SK-N-SH (cell line): ENCODE measurements at regions not wholly inside any gene's neighbourhood (a gene's known extent, or its start where the extent isn't known, plus 50 kb on each side); places are given as distances from the start of the nearest gene placed in this dataset.

Experiments used
- CTCF ChIA-PET: fragments of 300-600, 350-600 bp; formaldehyde crosslinking; extraction: SDS; loops from one replicate; lab custom pipeline; 2021; lab: Yijun Ruan, JAX
- POLR2A ChIA-PET: fragments of 350-600 bp; sonication (Branson Sonifier 250); formaldehyde crosslinking; extraction: SDS; loops from one replicate; lab custom pipeline; 2020; ENCODE audit warnings: antibody characterized with exemption, inconsistent platforms; lab: Yijun Ruan, JAX
- DNase-seq: peaks from one replicate; pipeline ENCODE4 v3.0.0; 2012
- H2AFZ ChIP-seq: fragments of 200-600 bp; sonication (generic); 2 replicates; pipeline ENCODE4 v1.8.1; 2016; ENCODE audit warnings: antibody characterized with exemption, mild to moderate bottlenecking, low read depth
- H3F3A ChIP-seq: fragments of 200-600 bp; sonication (generic); replicated peaks from 2 replicates; pipeline ENCODE3; 2016; ENCODE audit warnings: antibody characterized with exemption, mild to moderate bottlenecking; ENCODE audit not compliant: insufficient read depth
- H3K27ac ChIP-seq, 2 experiments: fragments of 200-500 bp in 1 of 2; fragments of 200-600 bp in 1 of 2; sonication (Bioruptor generic) in 1 of 2; sonication (generic), shearing (Covaris generic) in 1 of 2; 2 replicates each; pipeline versions ENCODE4 v1.5.1 to v1.6.1; 2014 to 2016; ENCODE audit warnings: low read depth in 2 of 2, inconsistent platforms in 1 of 2, low read length in 1 of 2, mild to moderate bottlenecking in 1 of 2, mixed read lengths in 1 of 2
- H3K27me3 ChIP-seq: fragments of 200-600 bp; sonication (generic), shearing (Covaris generic); 2 replicates; pipeline ENCODE4 v1.6.1; 2016; ENCODE audit warnings: mixed run types; ENCODE audit not compliant: insufficient read depth
- H3K36me3 ChIP-seq, 2 experiments: fragments of 200-500 bp in 1 of 2; fragments of 200-600 bp in 1 of 2; sonication (Bioruptor generic) in 1 of 2; sonication (generic) in 1 of 2; replicated peaks in 1 of 2; 2 replicates each; pipeline versions ENCODE3 to v1.5.1; 2014 to 2016; ENCODE audit warnings: low read length in 1 of 2, mild to moderate bottlenecking in 1 of 2; ENCODE audit not compliant: insufficient read depth in 2 of 2, control insufficient read depth in 1 of 2
- H3K4me1 ChIP-seq, 2 experiments: fragments of 200-500 bp in 1 of 2; fragments of 200-600 bp in 1 of 2; sonication (Bioruptor generic) in 1 of 2; sonication (generic), shearing (Covaris generic) in 1 of 2; 2 replicates each; pipeline versions ENCODE4 v1.5.1 to v1.6.1; 2014 to 2016; ENCODE audit warnings: low read depth in 1 of 2, low read length in 1 of 2, mixed run types in 1 of 2; ENCODE audit not compliant: insufficient read depth in 2 of 2, control insufficient read depth in 1 of 2
- H3K4me2 ChIP-seq: fragments of 200-600 bp; sonication (generic), shearing (Covaris generic); 2 replicates; pipeline ENCODE4 v1.6.1; 2017; ENCODE audit warnings: mixed run types
- H3K4me3 ChIP-seq, 2 experiments: fragments of 200-500 bp in 1 of 2; fragments of 200-600 bp in 1 of 2; sonication (Bioruptor generic) in 1 of 2; sonication (generic), shearing (Covaris generic) in 1 of 2; 2 replicates each; pipeline versions ENCODE4 v1.5.1 to v1.8.1; 2014 to 2016; ENCODE audit warnings: low read depth in 2 of 2, inconsistent platforms in 1 of 2, low read length in 1 of 2, mild to moderate bottlenecking in 1 of 2, mixed read lengths in 1 of 2, moderate library complexity in 1 of 2
- H3K79me2 ChIP-seq: fragments of 200-600 bp; sonication (generic); 2 replicates; pipeline ENCODE4 v1.8.1; 2017; ENCODE audit warnings: mild to moderate bottlenecking; ENCODE audit not compliant: insufficient read depth
- H3K9ac ChIP-seq: fragments of 200-600 bp; sonication (generic); 2 replicates; pipeline ENCODE4 v1.6.1; 2017; ENCODE audit warnings: mixed run types
- H3K9me2 ChIP-seq: fragments of 200-600 bp; sonication (generic); 2 replicates; pipeline ENCODE4 v1.6.1; 2017; ENCODE audit warnings: mixed run types
- H3K9me3 ChIP-seq: fragments of 200-600 bp; sonication (generic); 2 replicates; pipeline ENCODE4 v1.6.1; 2017; ENCODE audit warnings: mixed run types, mild to moderate bottlenecking, moderate library complexity
- H4K20me1 ChIP-seq: fragments of 200-600 bp; sonication (generic); 2 replicates; pipeline ENCODE4 v1.6.1; 2017; ENCODE audit warnings: mild to moderate bottlenecking, mixed run types; ENCODE audit not compliant: insufficient read depth
- CHD2 ChIP-seq: fragments of 150-350 bp; IDR thresholded peaks from 2 replicates; pipeline ENCODE4 v1.6.1; 2018; ENCODE audit warnings: low read length; ENCODE audit not compliant: partially characterized antibody
- ELF1 ChIP-seq: IDR thresholded peaks from 2 replicates; pipeline ENCODE4 v1.4.0; 2012
- EP300 ChIP-seq, 2 experiments: IDR thresholded peaks; 2 replicates each; pipeline versions ENCODE4 v1.4.0 to v1.6.1; 2012; ENCODE audit warnings: borderline replicate concordance in 1 of 2, low read depth in 1 of 2, low read length in 1 of 2
- FOSL2 ChIP-seq: IDR thresholded peaks from 2 replicates; pipeline ENCODE4 v1.4.0; 2012; ENCODE audit warnings: low read depth, mild to moderate bottlenecking, moderate library complexity, borderline replicate concordance
- FOXJ3 ChIP-seq: sonication (generic); formaldehyde crosslinking; IDR thresholded peaks from 2 replicates; pipeline ENCODE4 v1.5.1; 2020; ENCODE audit warnings: mild to moderate bottlenecking, missing genetic modification reagents
- FOXM1 ChIP-seq: IDR thresholded peaks from 2 replicates; pipeline ENCODE4 v1.4.0; 2012; ENCODE audit warnings: low read depth, mild to moderate bottlenecking
- GABPA ChIP-seq: IDR thresholded peaks from 2 replicates; pipeline ENCODE4 v1.4.0; 2012; ENCODE audit warnings: low read depth, mild to moderate bottlenecking
- GATA2 ChIP-seq: sonication (generic); formaldehyde crosslinking; IDR thresholded peaks from 2 replicates; pipeline ENCODE4 v1.5.0; 2020; ENCODE audit warnings: mild to moderate bottlenecking, missing genetic modification reagents
- JUND ChIP-seq: IDR thresholded peaks from 2 replicates; pipeline ENCODE4 v1.4.0; 2012
- MEF2A ChIP-seq: IDR thresholded peaks from 2 replicates; pipeline ENCODE4 v1.4.0; 2012; ENCODE audit warnings: low read depth, borderline replicate concordance
- MXI1 ChIP-seq: IDR thresholded peaks from 2 replicates; pipeline ENCODE4 v1.6.1; 2012; ENCODE audit warnings: mild to moderate bottlenecking, low read depth, low read length, improper control_type of control experiment
- NFIC ChIP-seq: IDR thresholded peaks from 2 replicates; pipeline ENCODE4 v1.4.0; 2012; ENCODE audit warnings: borderline replicate concordance
- NRF1 ChIP-seq: IDR thresholded peaks from 2 replicates; pipeline ENCODE4 v1.6.1; 2012; ENCODE audit warnings: low read depth, mild to moderate bottlenecking, low read length
- POLR2AphosphoS5 ChIP-seq: IDR thresholded peaks from 2 replicates; pipeline ENCODE4 v1.6.1; 2012; ENCODE audit warnings: low read depth, low read length
- RAD21 ChIP-seq: IDR thresholded peaks from 2 replicates; pipeline ENCODE4 v1.6.1; 2012; ENCODE audit warnings: mild to moderate bottlenecking, low read length
- RCOR1 ChIP-seq: fragments of 150-350 bp; IDR thresholded peaks from 2 replicates; pipeline ENCODE4 v1.6.1; 2017; ENCODE audit warnings: antibody characterized with exemption, low read length
- RXRA ChIP-seq: IDR thresholded peaks from 2 replicates; pipeline ENCODE4 v1.4.0; 2012; ENCODE audit warnings: low read depth, mild to moderate bottlenecking, borderline replicate concordance
- SIN3A ChIP-seq: IDR thresholded peaks from 2 replicates; pipeline ENCODE4 v1.6.1; 2012; ENCODE audit warnings: low read depth, mild to moderate bottlenecking, low read length, moderate library complexity, borderline replicate concordance
- SMC3 ChIP-seq: IDR thresholded peaks from 2 replicates; pipeline ENCODE4 v1.6.1; 2012; ENCODE audit warnings: low read depth, low read length, improper control_type of control experiment
- TAF1 ChIP-seq: IDR thresholded peaks from 2 replicates; pipeline ENCODE4 v1.6.1; 2012; ENCODE audit warnings: low read depth, mild to moderate bottlenecking, low read length, moderate library complexity, borderline replicate concordance
- TCF12 ChIP-seq: IDR thresholded peaks from 2 replicates; pipeline ENCODE4 v1.4.0; 2012
- TEAD4 ChIP-seq: IDR thresholded peaks from 2 replicates; pipeline ENCODE4 v1.4.0; 2012; ENCODE audit warnings: mild to moderate bottlenecking, borderline replicate concordance; ENCODE audit not compliant: insufficient read depth
- YY1 ChIP-seq: IDR thresholded peaks from 2 replicates; pipeline ENCODE4 v1.4.0; 2012; ENCODE audit warnings: low read depth, mild to moderate bottlenecking
- WGBS: methylation state at CpG from one replicate; pipeline ENCODE4 v1.1.6; 2017; ENCODE audit warnings: low lambda C conversion rate; 5-methylcytosine and 5-hydroxymethylcytosine counted together
- TF ChIP-seq, protein P1 (sequence below): IDR thresholded peaks from 2 replicates; pipeline ENCODE4 v1.4.0; 2012; ENCODE audit warnings: low read depth
- TF ChIP-seq, protein P2 (sequence below): IDR thresholded peaks from 2 replicates; pipeline ENCODE4 v1.6.1; 2012; ENCODE audit warnings: mild to moderate bottlenecking, low read depth, low read length, moderate library complexity
- TF ChIP-seq, protein P3 (sequence below): IDR thresholded peaks from 2 replicates; pipeline ENCODE4 v1.4.0; 2012; ENCODE audit warnings: low read depth, borderline replicate concordance
- TF ChIP-seq, protein P4 (sequence below): fragments of 150-350 bp; IDR thresholded peaks from 2 replicates; pipeline ENCODE4 v1.6.1; 2017; ENCODE audit warnings: antibody characterized with exemption, low read length, low read depth, borderline replicate concordance
- TF ChIP-seq, protein P5 (sequence below): IDR thresholded peaks from 2 replicates; pipeline ENCODE4; 2012
- TF ChIP-seq, protein P6 (sequence below): fragments of 150-350 bp; IDR thresholded peaks from 2 replicates; pipeline ENCODE4 v1.6.1; 2016; ENCODE audit warnings: mild to moderate bottlenecking, low read depth, low read length

DNA sequence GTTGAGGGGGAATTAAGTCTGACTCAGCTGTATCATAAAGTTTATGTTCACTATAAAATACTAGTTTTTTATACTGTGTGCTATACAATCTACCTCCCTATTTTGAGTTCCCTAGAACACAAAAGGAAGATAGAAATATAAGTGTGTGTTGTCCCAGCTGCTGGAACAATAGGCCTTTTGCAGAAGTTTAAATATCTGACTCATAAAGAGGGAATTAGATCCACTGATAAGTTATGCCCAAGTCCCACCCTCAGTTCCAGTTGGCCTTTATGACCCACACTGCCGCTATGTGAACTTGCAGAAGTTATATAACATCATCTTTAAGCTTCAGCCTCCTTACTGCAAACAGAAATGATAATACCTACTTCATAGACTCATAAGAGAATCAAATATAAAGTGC lies 88.5 kb upstream of the DAB2 start:
- 22% methylated on average over 1 of the region's 1 CpG for WGBS
- CTCF ChIA-PET = no interaction called here
- Histone ChIP-seq H3K9me3 (no peaks in the 10 kb centered on the region), H3K79me2 (no peaks in the 10 kb centered on the region), H3K4me2 (peak overlapping the region; percentile 51; the same call in 1 of the 2 replicates), H3K27ac (peak overlapping the region in 1 of 2 experiments; percentile 72; a peak in 2 of 4 replicates), H3K9me2 (no peaks in the 10 kb centered on the region), H3F3A (peaks cover 25% of the 10 kb centered on the region), H4K20me1 (no peaks in the 10 kb centered on the region), H2AFZ (peak overlapping the region; percentile 1; the same call in 1 of the 2 replicates), H3K27me3 (no peaks in the 10 kb centered on the region), H3K36me3 (no peaks in the 10 kb centered on the region), H3K9ac (no peak overlapping the region), H3K4me3 (no peak overlapping the region), H3K4me1 (peaks cover 0 to 40% of the 10 kb centered on the region in 2 experiments; a peak in 3 of 4 replicates)
- POLR2A ChIA-PET = no interaction called here
- DNase-seq = no peak
- TF ChIP-seq RCOR1 = no peak
- TF ChIP-seq MEF2A = peak; percentile 74
- TF ChIP-seq NFIC = peak; percentile 74
- peak; percentile 31; the same call in 1 of the 2 replicates for TF ChIP-seq ELF1
- TF ChIP-seq, protein P1, sequence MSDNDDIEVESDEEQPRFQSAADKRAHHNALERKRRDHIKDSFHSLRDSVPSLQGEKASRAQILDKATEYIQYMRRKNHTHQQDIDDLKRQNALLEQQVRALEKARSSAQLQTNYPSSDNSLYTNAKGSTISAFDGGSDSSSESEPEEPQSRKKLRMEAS = no peak
- TF ChIP-seq SIN3A = no peak
- no peak for TF ChIP-seq FOXJ3 (CRISPR knock-in tag)
- TF ChIP-seq GATA2 (CRISPR knock-in tag) = no peak
- peak; percentile 89 for TF ChIP-seq FOSL2
- no peak for TF ChIP-seq TAF1
- TF ChIP-seq, protein P2, sequence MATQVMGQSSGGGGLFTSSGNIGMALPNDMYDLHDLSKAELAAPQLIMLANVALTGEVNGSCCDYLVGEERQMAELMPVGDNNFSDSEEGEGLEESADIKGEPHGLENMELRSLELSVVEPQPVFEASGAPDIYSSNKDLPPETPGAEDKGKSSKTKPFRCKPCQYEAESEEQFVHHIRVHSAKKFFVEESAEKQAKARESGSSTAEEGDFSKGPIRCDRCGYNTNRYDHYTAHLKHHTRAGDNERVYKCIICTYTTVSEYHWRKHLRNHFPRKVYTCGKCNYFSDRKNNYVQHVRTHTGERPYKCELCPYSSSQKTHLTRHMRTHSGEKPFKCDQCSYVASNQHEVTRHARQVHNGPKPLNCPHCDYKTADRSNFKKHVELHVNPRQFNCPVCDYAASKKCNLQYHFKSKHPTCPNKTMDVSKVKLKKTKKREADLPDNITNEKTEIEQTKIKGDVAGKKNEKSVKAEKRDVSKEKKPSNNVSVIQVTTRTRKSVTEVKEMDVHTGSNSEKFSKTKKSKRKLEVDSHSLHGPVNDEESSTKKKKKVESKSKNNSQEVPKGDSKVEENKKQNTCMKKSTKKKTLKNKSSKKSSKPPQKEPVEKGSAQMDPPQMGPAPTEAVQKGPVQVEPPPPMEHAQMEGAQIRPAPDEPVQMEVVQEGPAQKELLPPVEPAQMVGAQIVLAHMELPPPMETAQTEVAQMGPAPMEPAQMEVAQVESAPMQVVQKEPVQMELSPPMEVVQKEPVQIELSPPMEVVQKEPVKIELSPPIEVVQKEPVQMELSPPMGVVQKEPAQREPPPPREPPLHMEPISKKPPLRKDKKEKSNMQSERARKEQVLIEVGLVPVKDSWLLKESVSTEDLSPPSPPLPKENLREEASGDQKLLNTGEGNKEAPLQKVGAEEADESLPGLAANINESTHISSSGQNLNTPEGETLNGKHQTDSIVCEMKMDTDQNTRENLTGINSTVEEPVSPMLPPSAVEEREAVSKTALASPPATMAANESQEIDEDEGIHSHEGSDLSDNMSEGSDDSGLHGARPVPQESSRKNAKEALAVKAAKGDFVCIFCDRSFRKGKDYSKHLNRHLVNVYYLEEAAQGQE = no peak
- TF ChIP-seq, protein P3, sequence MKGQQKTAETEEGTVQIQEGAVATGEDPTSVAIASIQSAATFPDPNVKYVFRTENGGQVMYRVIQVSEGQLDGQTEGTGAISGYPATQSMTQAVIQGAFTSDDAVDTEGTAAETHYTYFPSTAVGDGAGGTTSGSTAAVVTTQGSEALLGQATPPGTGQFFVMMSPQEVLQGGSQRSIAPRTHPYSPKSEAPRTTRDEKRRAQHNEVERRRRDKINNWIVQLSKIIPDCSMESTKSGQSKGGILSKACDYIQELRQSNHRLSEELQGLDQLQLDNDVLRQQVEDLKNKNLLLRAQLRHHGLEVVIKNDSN = no peak
- TF ChIP-seq YY1 = no peak
- TF ChIP-seq TCF12 = peak; percentile 91
- TF ChIP-seq FOXM1 = peak; percentile 12; the same call in 1 of the 2 replicates
- TF ChIP-seq NRF1 = no peak
- peak; percentile 94 for TF ChIP-seq RXRA
- no peak for TF ChIP-seq CHD2
- TF ChIP-seq, protein P4, sequence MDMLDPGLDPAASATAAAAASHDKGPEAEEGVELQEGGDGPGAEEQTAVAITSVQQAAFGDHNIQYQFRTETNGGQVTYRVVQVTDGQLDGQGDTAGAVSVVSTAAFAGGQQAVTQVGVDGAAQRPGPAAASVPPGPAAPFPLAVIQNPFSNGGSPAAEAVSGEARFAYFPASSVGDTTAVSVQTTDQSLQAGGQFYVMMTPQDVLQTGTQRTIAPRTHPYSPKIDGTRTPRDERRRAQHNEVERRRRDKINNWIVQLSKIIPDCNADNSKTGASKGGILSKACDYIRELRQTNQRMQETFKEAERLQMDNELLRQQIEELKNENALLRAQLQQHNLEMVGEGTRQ = no peak
- TF ChIP-seq, protein P5, sequence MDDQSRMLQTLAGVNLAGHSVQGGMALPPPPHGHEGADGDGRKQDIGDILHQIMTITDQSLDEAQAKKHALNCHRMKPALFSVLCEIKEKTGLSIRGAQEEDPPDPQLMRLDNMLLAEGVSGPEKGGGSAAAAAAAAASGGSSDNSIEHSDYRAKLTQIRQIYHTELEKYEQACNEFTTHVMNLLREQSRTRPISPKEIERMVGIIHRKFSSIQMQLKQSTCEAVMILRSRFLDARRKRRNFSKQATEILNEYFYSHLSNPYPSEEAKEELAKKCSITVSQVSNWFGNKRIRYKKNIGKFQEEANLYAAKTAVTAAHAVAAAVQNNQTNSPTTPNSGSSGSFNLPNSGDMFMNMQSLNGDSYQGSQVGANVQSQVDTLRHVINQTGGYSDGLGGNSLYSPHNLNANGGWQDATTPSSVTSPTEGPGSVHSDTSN = peak; percentile 48; the same call in 1 of the 2 replicates
- TF ChIP-seq MXI1 = no peak
- TF ChIP-seq TEAD4 = peak; percentile 48; the same call in 1 of the 2 replicates
- peak; percentile 41; the same call in 1 of the 2 replicates for TF ChIP-seq POLR2AphosphoS5
- TF ChIP-seq JUND = peak; percentile 88
- no peak for TF ChIP-seq RAD21
- TF ChIP-seq, protein P6, sequence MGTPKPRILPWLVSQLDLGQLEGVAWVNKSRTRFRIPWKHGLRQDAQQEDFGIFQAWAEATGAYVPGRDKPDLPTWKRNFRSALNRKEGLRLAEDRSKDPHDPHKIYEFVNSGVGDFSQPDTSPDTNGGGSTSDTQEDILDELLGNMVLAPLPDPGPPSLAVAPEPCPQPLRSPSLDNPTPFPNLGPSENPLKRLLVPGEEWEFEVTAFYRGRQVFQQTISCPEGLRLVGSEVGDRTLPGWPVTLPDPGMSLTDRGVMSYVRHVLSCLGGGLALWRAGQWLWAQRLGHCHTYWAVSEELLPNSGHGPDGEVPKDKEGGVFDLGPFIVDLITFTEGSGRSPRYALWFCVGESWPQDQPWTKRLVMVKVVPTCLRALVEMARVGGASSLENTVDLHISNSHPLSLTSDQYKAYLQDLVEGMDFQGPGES = no peak
- peak in 1 of 2 experiments; percentile 91; a peak in 2 of 4 replicates for TF ChIP-seq EP300 (IDR thresholded peaks at IDR 0.05; ENCODE audit: borderline replicate concordance in 1 of 2, low read depth in 1 of 2, low read length in 1 of 2)
- TF ChIP-seq GABPA = no peak
- TF ChIP-seq SMC3 = no peak
